Gastrocnemius medialis (tissue), 4 donors: ENCODE measurements at regions not wholly inside any gene's neighbourhood (a gene's known extent, or its start where the extent isn't known, plus 50 kb on each side); places are given as distances from the start of the nearest gene placed in this dataset.

Experiments
- POLR2A ChIP-seq, 2 donors: fragments of 450-650 bp; IDR thresholded peaks; one replicate each; pipeline ENCODE4 v1.6.1; 2017; ENCODE audit warnings: antibody characterized with exemption in 2 of 2, mild to moderate bottlenecking in 2 of 2, moderate library complexity in 2 of 2
- TF ChIP-seq, protein P1 (sequence below), 5 experiments: fragments of 450-650 bp in 3 of 5; fragments of 200-600 bp in 2 of 5; sonication (generic) in 2 of 5; IDR thresholded peaks in 4 of 5; conservative IDR thresholded peaks in 1 of 5; 1 replicate in 4 of 5; 2 replicates in 1 of 5; pipeline ENCODE4 v1.5.1; 2016 to 2019; ENCODE audit warnings: antibody characterized with exemption in 5 of 5, mild to moderate bottlenecking in 3 of 5, moderate library complexity in 3 of 5

DNA sequence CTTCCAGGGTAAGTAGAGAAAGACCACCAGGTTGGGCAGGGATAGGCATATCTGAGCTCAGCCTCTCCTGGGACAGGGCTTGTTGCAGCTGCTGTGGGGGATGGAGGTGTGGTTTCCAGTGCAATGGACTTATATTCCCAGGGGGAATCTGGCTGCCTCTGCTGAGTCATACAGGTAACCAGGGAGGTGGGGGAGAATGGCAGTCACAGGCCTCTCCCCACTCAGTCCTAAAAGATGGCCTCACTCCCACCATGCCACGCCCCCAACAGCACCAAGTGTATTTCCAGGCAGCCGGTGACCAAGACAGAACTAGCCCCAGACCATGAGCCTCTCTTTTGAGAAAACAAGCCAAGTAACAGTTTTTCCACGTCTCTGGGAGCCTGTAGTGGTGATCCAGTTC lies 1240.7 kb downstream of the BRINP3 start:
- TF ChIP-seq, protein P1, sequence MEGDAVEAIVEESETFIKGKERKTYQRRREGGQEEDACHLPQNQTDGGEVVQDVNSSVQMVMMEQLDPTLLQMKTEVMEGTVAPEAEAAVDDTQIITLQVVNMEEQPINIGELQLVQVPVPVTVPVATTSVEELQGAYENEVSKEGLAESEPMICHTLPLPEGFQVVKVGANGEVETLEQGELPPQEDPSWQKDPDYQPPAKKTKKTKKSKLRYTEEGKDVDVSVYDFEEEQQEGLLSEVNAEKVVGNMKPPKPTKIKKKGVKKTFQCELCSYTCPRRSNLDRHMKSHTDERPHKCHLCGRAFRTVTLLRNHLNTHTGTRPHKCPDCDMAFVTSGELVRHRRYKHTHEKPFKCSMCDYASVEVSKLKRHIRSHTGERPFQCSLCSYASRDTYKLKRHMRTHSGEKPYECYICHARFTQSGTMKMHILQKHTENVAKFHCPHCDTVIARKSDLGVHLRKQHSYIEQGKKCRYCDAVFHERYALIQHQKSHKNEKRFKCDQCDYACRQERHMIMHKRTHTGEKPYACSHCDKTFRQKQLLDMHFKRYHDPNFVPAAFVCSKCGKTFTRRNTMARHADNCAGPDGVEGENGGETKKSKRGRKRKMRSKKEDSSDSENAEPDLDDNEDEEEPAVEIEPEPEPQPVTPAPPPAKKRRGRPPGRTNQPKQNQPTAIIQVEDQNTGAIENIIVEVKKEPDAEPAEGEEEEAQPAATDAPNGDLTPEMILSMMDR (IDR thresholded peaks at IDR 0.05 in 4 of 5, conservative IDR thresholded peaks at IDR 0.05 in 1 of 5) = no peak
- TF ChIP-seq POLR2A (IDR thresholded peaks at IDR 0.05) = no peak
